GM23248 (cell line): ENCODE measurements at regions not wholly inside any gene's neighbourhood (a gene's known extent, or its start where the extent isn't known, plus 50 kb on each side); places are given as distances from the start of the nearest gene placed in this dataset.

Experiments used
- EZH2 ChIP-seq: fragments of 200-600 bp; sonication (generic); IDR thresholded peaks from 2 replicates; pipeline ENCODE4 v1.6.1; 2018; ENCODE audit warnings: antibody characterized with exemption, mild to moderate bottlenecking; ENCODE audit not compliant: insufficient read depth, poor library complexity, severe bottlenecking
- EZH2phosphoT487 ChIP-seq: fragments of 200-600 bp; sonication (generic); IDR thresholded peaks from 2 replicates; pipeline ENCODE4 v1.6.1; 2018; ENCODE audit warnings: antibody characterized with exemption, moderate library complexity, mild to moderate bottlenecking, low read depth; ENCODE audit not compliant: insufficient read depth

DNA sequence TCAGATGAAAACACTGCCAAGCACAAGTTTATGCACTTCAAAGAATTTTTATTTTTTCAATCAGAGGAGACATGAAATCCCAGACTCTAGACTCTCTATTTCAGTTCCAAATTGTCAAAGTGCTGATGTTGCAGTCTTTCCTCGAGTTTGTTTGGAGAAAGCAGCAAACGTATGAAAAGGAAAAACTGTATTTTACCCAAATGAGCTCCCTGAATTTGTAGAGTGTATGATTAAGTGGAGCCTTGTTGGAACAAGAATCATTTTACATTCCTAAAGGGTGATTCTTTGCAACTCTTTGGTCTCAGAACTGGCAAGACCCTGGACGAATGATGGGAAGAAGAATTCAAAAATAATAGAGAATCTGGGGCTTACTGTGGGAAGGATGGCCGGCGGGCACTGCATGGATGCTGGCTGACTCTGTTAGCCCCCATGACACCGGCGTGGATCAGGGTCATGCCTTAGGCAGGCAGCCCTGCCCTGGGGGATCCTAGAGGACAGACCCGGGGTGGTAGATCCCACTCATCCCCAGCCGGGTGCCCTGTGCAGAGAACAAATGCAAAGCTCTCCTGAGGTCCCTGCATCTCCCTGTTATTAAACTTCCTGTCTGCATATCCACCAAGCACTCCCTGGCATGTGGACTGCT is 207.4 kb downstream of the FNDC1 start:
- TF ChIP-seq EZH2phosphoT487 = no peak
- no peak for TF ChIP-seq EZH2
